ENCODE measurements at regions not wholly inside any gene's neighbourhood (a gene's known extent, or its start where the extent isn't known, plus 50 kb on each side); places are given as distances from the start of the nearest gene placed in this dataset.
A peak's percentile ranks its signal among the peaks of the same experiment; 100 is the strongest.

- H3K27ac Mint-ChIP-seq, result no peak overlapping the region
- H3K4me3 Mint-ChIP-seq, result no peak overlapping the region
- peaks cover 0 to 8% (median 4%) of the 10 kb centered on the region in 3 donors for H3K27me3 Mint-ChIP-seq (ENCODE audit: low read depth in 3 of 3)
- H3K36me3 Mint-ChIP-seq, result no peaks in the 10 kb centered on the region
- peaks cover 0 to 2% (median 0%) of the 10 kb centered on the region in 6 donors for H3K9me3 Mint-ChIP-seq
- H3K4me1 Mint-ChIP-seq, result no peaks in the 10 kb centered on the region
- no peak for DNase-seq
Observed at GRCh38 chr5:73323466-73323865, 125.1 kb downstream of the FOXD1 start.

DNA sequence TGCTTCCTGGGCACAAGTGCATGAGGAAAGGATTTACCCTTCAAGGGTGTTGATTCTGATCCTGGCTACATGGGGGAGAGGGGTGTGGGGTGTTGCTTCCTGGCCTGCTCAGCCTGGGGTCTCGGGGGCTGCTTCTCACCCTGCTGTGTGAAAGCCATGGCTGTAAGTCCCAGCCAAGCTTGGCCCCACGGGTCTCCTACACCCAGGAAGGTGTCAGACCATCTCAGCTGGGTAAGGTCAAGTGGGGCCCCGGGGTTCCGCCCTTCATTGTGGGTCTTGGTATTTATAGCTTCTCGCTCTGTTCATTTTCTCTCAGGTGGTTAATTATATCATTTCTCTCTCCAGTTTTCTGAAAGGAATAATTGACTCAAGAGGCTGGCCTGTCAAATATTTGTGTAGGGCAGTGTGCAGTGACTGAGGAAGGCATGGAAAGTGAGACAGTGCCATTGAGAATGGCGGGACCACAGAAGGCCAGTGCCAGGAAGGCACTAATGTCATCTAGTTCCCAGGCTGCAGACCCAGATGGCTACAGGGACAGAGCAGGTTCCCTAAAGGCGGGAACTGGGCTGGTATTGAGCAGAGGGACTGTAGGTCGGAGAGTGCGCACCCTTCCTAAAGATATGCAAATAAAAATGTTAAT is 126.0 kb downstream of the FOXD1 start:
- Mint-ChIP-seq H3K27ac (no peak overlapping the region), H3K4me3 (no peak overlapping the region), H3K4me1 (no peaks in the 10 kb centered on the region), H3K36me3 (no peaks in the 10 kb centered on the region), H3K27me3 (ENCODE audit: low read depth in 3 of 3) (peaks cover 3 to 9% (median 8%) of the 10 kb centered on the region in 3 donors), H3K9me3 (peaks cover 0 to 2% (median 0%) of the 10 kb centered on the region in 6 donors)
- DNase-seq, result no peak

DNA sequence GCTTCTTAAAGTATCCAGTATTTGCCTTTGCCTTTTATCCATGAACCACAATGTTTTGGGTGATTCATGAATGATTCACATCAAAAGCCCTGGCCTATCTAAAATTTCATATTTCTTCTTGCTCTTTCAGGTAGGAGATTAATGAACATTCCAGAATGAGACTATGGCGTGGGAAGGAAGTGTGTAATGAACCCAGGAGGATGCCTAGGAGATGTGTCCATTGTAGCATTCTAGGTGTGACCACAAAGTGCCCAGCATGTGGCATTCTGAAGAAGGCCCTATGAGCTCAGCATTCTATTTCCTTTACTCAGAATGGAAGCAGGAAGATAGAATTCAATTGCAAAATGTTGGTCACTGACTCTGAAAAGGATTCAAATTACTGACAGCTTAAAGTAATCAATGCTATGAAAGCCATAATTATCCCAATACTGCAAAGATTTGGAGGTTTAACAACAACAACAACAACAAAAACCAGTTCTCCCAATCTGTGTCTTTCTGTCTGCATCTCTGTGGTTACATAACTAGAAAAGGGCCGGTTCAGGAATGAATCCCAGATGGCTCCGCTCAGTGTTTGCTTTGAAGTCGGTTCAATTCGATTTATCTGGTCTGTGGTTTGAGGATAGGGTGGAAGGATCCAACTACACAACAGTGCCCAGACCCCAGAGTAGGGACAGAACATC is 126.7 kb downstream of the FOXD1 start:
- Mint-ChIP-seq H3K36me3 (no peaks in the 10 kb centered on the region), H3K27me3 (ENCODE audit: low read depth in 3 of 3) (peaks cover 3 to 9% (median 8%) of the 10 kb centered on the region in 3 donors), H3K4me1 (no peaks in the 10 kb centered on the region), H3K9me3 (no peaks in the 10 kb centered on the region), H3K27ac (no peak overlapping the region), H3K4me3 (no peak overlapping the region)
- no peak for DNase-seq

DNA sequence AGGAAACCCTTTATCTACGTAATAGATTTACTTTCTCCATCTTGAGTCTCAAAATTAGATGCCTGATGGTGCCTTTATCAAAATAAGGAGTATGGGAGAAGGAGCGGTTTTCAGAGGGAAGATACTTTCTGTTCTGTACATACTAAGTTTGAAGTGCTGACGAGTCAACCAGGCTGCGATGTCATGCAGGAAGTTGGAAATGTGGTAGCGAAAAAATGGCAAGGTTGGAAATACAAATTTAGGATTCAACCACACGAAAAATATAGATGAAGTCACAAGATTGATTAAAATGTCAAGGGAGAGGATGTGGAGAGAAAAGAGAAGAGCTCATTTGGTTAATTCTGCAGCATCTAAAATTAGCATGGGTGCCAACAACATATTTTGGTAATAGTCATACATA is 129.5 kb downstream of the FOXD1 start:
- Mint-ChIP-seq H3K27ac (no peak overlapping the region), H3K4me1 (no peaks in the 10 kb centered on the region), H3K27me3 (ENCODE audit: low read depth in 3 of 3) (peaks cover 7 to 19% (median 10%) of the 10 kb centered on the region in 3 donors), H3K9me3 (peaks cover 0 to 7% (median 0%) of the 10 kb centered on the region in 6 donors), H3K4me3 (no peak overlapping the region), H3K36me3 (no peaks in the 10 kb centered on the region)
- no peak for DNase-seq

DNA sequence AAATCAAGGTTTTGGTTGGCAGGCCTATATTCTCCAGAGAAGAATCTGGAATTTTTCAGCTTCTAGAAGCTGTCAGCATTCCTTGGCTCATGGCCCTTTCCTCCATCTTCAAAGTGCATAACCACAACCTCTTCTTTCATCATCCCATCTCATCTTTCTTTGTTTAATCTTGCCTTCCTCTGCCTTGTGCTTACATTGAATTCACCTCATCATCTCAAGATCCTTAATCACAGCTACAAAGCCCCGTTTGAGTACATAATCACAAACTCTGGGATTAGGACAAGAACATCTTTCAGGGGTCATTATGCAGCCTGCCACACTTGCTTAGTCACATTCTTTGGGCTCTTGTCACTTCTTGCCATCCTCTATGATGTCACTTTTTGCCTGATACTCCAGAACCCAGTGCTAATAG is 130.3 kb downstream of the FOXD1 start:
- H3K36me3 Mint-ChIP-seq, result no peaks in the 10 kb centered on the region
- no peak overlapping the region for H3K27ac Mint-ChIP-seq
- H3K27me3 Mint-ChIP-seq (ENCODE audit: low read depth in 3 of 3), result peaks cover 12 to 19% (median 12%) of the 10 kb centered on the region in 3 donors
- H3K4me1 Mint-ChIP-seq, result no peaks in the 10 kb centered on the region
- no peak overlapping the region for H3K4me3 Mint-ChIP-seq
- H3K9me3 Mint-ChIP-seq, result peaks cover 0 to 12% (median 0%) of the 10 kb centered on the region in 6 donors
- DNase-seq, result no peak

GRCh38 chr5:73317523-73317922 is 131.1 kb downstream of the FOXD1 start:
- no peaks in the 10 kb centered on the region for H3K36me3 Mint-ChIP-seq
- H3K27me3 Mint-ChIP-seq (ENCODE audit: low read depth in 3 of 3), result peaks cover 10 to 25% (median 12%) of the 10 kb centered on the region in 3 donors
- H3K4me1 Mint-ChIP-seq, result peaks cover 0 to 1% of the 10 kb centered on the region in 2 donors
- peaks cover 0 to 17% (median 0%) of the 10 kb centered on the region in 6 donors for H3K9me3 Mint-ChIP-seq
- no peak overlapping the region for H3K4me3 Mint-ChIP-seq
- no peak overlapping the region for H3K27ac Mint-ChIP-seq
- DNase-seq, result no peak

GRCh38 chr5:73314395-73315257 is 134.0 kb downstream of the FOXD1 start:
- Mint-ChIP-seq H3K4me3 (no peak overlapping the region), H3K36me3 (no peaks in the 10 kb centered on the region), H3K27ac (no peak overlapping the region), H3K4me1 (peaks cover 0 to 1% of the 10 kb centered on the region in 2 donors), H3K27me3 (ENCODE audit: low read depth in 3 of 3) (peaks cover 10 to 35% (median 14%) of the 10 kb centered on the region in 3 donors), H3K9me3 (peaks cover 0 to 17% (median 0%) of the 10 kb centered on the region in 6 donors)
- no peak for DNase-seq

DNA sequence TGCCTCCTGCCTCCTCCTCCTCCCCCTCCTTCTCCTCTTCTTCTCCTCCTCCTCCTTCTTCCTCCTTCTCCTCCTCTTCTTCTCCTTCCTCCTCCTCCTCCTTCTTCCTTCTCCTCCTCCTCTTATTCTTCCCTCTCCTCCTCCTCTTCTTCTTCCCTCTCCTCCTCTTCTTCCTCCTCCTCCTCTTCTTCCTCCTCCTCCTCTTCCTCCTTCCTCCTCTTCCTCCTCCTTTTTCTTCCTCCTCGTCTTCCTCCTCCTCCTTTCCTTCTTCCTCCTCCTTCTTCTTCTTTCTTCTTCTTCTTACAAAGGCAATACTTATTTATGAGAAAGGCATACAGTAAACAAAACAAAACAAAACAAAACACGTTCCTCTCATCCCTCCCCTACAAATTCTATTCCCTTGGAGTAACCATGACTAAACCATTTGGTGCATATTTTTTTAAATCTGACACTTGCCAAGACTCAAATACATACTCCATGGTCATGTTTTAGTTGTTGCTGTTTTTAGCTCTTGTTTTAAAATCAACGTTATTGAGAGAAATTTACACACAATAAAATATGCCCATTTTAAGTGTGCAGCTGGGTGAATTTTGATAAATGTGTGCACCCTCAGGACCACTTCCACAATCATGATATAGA is 135.6 kb downstream of the FOXD1 start:
- Mint-ChIP-seq H3K4me3 (no peak overlapping the region), H3K27ac (no peak overlapping the region), H3K9me3 (peaks cover 0 to 17% (median 0%) of the 10 kb centered on the region in 6 donors), H3K27me3 (ENCODE audit: low read depth in 3 of 3) (peaks cover 10 to 39% (median 19%) of the 10 kb centered on the region in 3 donors), H3K4me1 (peaks cover 0 to 1% of the 10 kb centered on the region in 2 donors), H3K36me3 (no peaks in the 10 kb centered on the region)
- DNase-seq, result no peak

DNA sequence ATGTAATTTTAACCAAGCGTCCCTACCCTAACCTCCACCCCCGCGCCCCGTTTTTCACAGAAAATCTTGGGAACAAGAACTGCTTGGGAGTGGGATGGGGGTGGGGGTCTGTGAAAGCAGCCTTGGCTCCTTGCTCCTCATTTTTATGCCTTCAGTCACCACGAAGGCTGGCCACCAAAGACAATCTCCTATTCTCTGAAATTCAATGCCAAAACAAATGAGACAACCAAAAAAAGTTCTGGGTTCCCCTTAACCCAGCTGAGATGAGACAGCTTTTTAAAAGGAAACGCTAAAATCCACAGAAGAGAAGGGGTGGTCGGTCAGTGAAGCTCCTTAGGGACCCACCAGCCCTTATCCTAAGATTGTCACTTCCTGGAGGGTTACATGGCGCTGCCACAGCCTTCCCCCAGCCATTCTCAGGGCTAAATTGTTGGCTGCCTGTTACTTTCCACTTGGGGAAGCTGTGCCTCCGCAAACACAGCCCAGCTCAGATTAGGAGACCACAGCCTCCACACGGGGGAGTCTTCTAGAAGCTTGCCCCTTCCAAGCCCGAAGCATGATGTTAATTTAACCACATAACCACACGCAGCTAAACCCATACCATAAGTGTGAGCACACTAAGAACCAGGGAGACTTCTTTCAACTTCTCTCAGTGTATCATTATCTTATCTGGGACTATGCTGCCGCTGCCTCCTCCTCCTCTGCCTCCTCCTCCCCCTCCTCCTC is 136.3 kb downstream of the FOXD1 start:
- peaks cover 15 to 41% (median 16%) of the 10 kb centered on the region in 3 donors for H3K27me3 Mint-ChIP-seq (ENCODE audit: low read depth in 3 of 3)
- H3K4me3 Mint-ChIP-seq, result no peak overlapping the region
- peak in 2 of 3 donors; percentile 3 to 10 for DNase-seq
- H3K27ac Mint-ChIP-seq, result no peak overlapping the region
- H3K36me3 Mint-ChIP-seq, result no peaks in the 10 kb centered on the region
- peaks cover 0 to 1% of the 10 kb centered on the region in 2 donors for H3K4me1 Mint-ChIP-seq
- H3K9me3 Mint-ChIP-seq, result peaks cover 0 to 17% (median 0%) of the 10 kb centered on the region in 6 donors

DNA sequence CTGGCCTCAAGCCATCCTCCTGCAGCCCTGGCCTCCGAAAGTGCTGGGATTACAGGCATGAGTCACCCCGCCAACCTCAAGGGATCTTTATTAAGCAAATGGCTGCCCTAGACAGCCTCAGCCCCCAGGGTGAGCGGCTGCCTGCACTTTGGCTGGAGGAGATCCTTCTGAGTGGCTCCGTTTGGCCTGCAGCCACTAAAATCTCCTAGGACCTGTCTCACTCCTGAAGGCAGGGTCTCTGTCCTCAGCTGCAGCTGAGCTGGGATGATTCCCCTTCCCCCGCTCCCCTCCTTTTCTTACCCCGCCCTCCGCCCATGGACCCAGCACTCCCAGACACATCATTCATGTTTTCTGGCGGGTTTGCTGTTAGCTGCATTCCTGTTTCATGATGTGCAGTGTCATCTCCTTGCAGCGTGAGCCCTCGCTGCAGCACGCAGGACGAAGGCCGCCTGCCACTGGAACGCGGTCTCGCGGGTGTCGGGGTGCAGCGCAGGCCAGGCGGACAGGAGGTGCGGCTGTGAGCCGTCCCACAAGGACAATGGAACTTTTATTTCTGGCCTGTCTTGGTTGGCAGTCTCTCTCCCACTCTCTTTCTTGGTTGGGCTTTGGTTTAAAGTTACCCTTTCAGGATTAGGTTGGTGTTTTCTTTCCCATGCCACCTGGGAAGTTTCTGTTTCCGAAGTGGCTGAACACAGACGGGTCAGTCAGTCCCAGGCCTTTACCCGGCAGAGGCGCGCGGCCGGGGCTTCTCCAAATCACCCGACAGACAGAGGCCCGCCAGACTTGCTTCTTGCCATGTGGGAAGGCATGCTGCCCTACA is 137.1 kb downstream of the FOXD1 start:
- Mint-ChIP-seq H3K36me3 (no peaks in the 10 kb centered on the region), H3K4me1 (peaks cover 0 to 1% of the 10 kb centered on the region in 2 donors), H3K27me3 (ENCODE audit: low read depth in 3 of 3) (peaks cover 14 to 43% (median 16%) of the 10 kb centered on the region in 3 donors), H3K27ac (no peak overlapping the region), H3K4me3 (no peak overlapping the region), H3K9me3 (peaks cover 0 to 17% (median 0%) of the 10 kb centered on the region in 6 donors)
- no peak for DNase-seq

GRCh38 chr5:73307645-73308355 is 134.8 kb downstream of the TMEM174 start:
- no peak overlapping the region for H3K27ac Mint-ChIP-seq
- no peak for DNase-seq
- peaks cover 1 to 2% of the 10 kb centered on the region in 2 donors for H3K4me1 Mint-ChIP-seq
- H3K36me3 Mint-ChIP-seq, result peaks cover 0 to 2% (median 0%) of the 10 kb centered on the region in 3 donors
- peaks cover 0 to 2% (median under 1%) of the 10 kb centered on the region in 6 donors for H3K9me3 Mint-ChIP-seq
- no peak overlapping the region for H3K4me3 Mint-ChIP-seq
- peaks cover 10 to 39% (median 21%) of the 10 kb centered on the region in 3 donors for H3K27me3 Mint-ChIP-seq (ENCODE audit: low read depth in 3 of 3)
